ENCODE measurements at regions not wholly inside any gene's neighbourhood (a gene's known extent, or its start where the extent isn't known, plus 50 kb on each side); places are given as distances from the start of the nearest gene placed in this dataset.

DNA sequence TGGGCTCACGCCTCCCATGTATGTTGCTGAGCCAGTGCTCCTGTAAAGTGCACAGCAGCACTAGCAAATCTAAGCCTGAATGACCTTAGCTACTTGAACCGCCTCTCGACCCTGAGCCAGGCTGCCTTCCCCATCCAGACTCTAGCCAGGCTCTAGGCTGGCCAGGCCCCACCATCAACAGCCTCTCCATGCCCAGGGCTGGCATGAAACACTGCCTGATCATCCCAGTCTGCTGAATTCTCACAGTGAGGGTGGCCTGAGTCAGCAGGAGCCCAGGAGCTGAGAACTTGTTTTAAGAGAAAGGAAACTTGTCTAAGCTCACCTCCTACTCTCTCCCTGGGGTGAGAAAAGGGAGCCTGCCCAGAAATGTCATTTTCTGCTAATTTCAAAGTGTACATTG, 733.3 kb downstream of the PTPRU start:
- ATAC-seq (replicated peaks; ENCODE audit: extremely low read depth, poor library complexity, severe bottlenecking): no peak
- Mint-ChIP-seq H3K36me3 (ENCODE audit: insufficient read depth) (no peaks in the 10 kb centered on the region), H3K27ac (ENCODE audit: low read depth) (no peak overlapping the region)

DNA sequence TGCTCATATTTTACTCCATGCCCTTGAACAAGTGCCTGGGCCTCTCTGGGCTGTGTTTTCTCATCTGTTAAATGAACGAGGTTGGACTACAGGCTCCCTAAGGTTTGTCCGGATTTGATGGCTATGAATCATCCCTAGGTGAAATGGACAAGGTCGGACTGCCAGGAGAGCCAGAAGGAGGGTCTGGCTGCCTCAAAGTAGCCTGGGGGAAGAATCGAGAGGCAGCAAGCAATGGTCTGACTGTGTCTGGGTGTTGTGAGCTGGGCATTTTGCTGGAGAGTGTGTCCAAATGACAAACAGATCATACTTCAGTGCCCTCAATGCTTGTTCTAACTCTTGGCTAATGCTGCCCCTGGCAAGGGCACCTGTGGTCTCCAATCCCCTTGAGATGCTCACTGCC, 730.9 kb downstream of the PTPRU start:
- H3K27ac Mint-ChIP-seq (ENCODE audit: low read depth): no peak overlapping the region
- ATAC-seq (replicated peaks; ENCODE audit: extremely low read depth, poor library complexity, severe bottlenecking): no peak
- H3K27me3 Mint-ChIP-seq: peaks cover 43% of the 10 kb centered on the region
- DNase-seq (ENCODE audit: low spot score in 2 of 2): no peak
- no peak overlapping the region for H3K4me3 Mint-ChIP-seq
- no peaks in the 10 kb centered on the region for H3K4me1 Mint-ChIP-seq
- H3K36me3 Mint-ChIP-seq (ENCODE audit: insufficient read depth): no peaks in the 10 kb centered on the region
- peaks cover 8% of the 10 kb centered on the region for H3K9me3 Mint-ChIP-seq

More for the DNA sequence above, 733.3 kb downstream of the PTPRU start:
- no peak for DNase-seq (ENCODE audit: low spot score in 2 of 2)
- Mint-ChIP-seq H3K9me3 (peaks cover 14% of the 10 kb centered on the region), H3K4me3 (no peak overlapping the region), H3K4me1 (no peaks in the 10 kb centered on the region), H3K27me3 (peaks cover 42% of the 10 kb centered on the region)

- Mint-ChIP-seq H3K9me3 (peaks cover 7% of the 10 kb centered on the region), H3K27me3 (peaks cover 43% of the 10 kb centered on the region), H3K4me3 (no peak overlapping the region), H3K36me3 (ENCODE audit: insufficient read depth) (no peaks in the 10 kb centered on the region), H3K27ac (ENCODE audit: low read depth) (no peak overlapping the region), H3K4me1 (no peaks in the 10 kb centered on the region)
- no peak for DNase-seq (ENCODE audit: low spot score in 2 of 2)
- ATAC-seq (replicated peaks; ENCODE audit: extremely low read depth, poor library complexity, severe bottlenecking): no peak
Measured at GRCh38 chr1:29966526-29967045, 730.3 kb downstream of the PTPRU start.

DNA sequence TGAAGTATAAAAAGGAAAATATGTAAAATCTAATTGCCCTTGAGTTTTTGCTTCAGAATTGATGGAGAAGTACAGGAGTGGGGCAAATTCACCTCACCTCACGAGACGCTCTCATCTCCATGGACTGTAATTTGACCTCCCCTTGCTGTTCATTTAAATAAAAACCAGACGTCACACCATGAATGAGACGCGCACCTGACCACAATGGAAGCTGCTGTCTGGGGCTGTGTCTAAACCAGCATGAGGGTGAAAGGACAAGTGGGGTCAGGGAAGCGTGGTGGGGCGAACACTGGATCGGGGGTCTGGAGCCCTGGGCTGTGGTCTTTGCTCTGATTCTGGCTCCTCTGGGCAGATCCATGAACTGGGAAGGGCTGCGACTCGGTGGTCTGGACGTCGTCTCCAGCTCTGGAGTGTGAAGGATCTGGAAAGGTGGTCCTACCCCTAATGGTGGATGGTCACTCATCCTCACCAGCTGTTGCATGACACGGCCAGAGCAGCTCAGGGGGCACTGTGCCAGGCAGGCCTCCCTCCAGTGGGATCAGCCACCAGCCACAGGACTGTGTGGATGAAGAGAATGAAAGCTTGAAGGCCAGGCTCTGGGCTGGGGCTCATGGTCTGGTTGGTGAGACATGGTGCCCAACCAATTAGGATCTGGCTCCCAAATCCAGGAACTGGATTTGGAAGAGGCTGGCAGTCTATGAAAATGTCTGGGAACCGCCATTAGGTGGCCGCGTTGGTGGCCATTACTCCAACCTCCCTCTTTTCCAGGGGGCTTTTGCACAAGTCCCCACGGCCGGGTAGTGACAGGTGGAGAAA, 728.6 kb downstream of the PTPRU start:
- Mint-ChIP-seq H3K27ac (ENCODE audit: low read depth) (no peak overlapping the region), H3K4me1 (no peaks in the 10 kb centered on the region), H3K36me3 (ENCODE audit: insufficient read depth) (no peaks in the 10 kb centered on the region), H3K4me3 (no peak overlapping the region), H3K9me3 (no peaks in the 10 kb centered on the region), H3K27me3 (peaks cover 36% of the 10 kb centered on the region)
- DNase-seq (ENCODE audit: low spot score in 2 of 2) (no peak), ATAC-seq (replicated peaks; ENCODE audit: extremely low read depth, poor library complexity, severe bottlenecking) (no peak)

GRCh38 chr1:29963946-29964345, 727.6 kb downstream of the PTPRU start:
- DNase-seq (ENCODE audit: low spot score in 2 of 2) (no peak), ATAC-seq (replicated peaks; ENCODE audit: extremely low read depth, poor library complexity, severe bottlenecking) (no peak)
- Mint-ChIP-seq H3K36me3 (ENCODE audit: insufficient read depth) (no peaks in the 10 kb centered on the region), H3K27ac (ENCODE audit: low read depth) (no peak overlapping the region), H3K27me3 (peaks cover 40% of the 10 kb centered on the region), H3K4me1 (no peaks in the 10 kb centered on the region), H3K4me3 (no peak overlapping the region), H3K9me3 (no peaks in the 10 kb centered on the region)

DNA sequence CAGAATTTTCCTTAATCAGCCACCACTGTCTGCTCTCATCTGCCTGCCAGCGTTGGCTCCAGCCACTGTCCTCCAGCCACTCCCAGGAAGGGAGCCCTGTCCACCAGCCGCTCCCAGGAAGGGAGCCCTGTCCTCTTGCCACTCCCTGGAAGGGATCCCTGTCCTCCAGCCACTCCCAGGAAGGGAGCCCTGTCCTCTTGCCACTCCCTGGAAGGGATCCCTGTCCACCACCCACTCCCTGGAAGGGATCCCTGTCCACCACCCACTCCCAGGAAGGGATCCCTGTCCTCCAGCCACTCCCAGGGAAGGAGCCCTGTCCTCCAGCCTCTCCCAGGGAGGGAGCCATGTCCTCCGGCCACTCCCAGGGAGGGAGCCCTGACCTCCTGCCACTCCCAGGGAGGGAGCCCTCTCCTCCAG, 726.5 kb downstream of the PTPRU start:
- ATAC-seq (replicated peaks; ENCODE audit: extremely low read depth, poor library complexity, severe bottlenecking): no peak
- Mint-ChIP-seq H3K27ac (ENCODE audit: low read depth) (no peak overlapping the region), H3K4me1 (no peaks in the 10 kb centered on the region), H3K36me3 (ENCODE audit: insufficient read depth) (no peaks in the 10 kb centered on the region), H3K4me3 (no peak overlapping the region), H3K9me3 (no peaks in the 10 kb centered on the region), H3K27me3 (peaks cover 40% of the 10 kb centered on the region)
- no peak for DNase-seq (ENCODE audit: low spot score in 2 of 2)

DNA sequence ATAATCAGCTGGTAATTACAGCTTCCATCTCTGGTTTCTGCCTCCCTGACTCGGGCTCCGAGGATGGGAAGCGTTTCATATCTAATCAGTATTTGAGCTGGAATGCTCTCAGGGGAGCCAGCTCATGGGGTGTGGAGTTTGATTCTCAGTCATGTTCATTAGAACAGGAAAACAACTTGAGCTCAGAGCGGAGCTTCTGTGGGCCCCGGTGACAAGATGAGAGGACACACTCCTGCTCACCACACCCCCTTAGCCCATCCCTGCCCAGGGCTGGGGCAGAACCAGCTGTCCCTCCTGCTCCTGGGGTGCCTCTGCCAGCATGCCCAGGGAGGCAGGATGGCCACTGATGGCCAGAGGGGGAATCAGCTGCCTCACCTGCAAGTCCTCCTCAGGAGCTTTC, 726.0 kb downstream of the PTPRU start:
- Mint-ChIP-seq H3K27me3 (peaks cover 40% of the 10 kb centered on the region), H3K36me3 (ENCODE audit: insufficient read depth) (no peaks in the 10 kb centered on the region), H3K27ac (ENCODE audit: low read depth) (no peak overlapping the region), H3K9me3 (no peaks in the 10 kb centered on the region), H3K4me3 (no peak overlapping the region), H3K4me1 (no peaks in the 10 kb centered on the region)
- DNase-seq (ENCODE audit: low spot score in 2 of 2): no peak
- no peak for ATAC-seq (replicated peaks; ENCODE audit: extremely low read depth, poor library complexity, severe bottlenecking)

DNA sequence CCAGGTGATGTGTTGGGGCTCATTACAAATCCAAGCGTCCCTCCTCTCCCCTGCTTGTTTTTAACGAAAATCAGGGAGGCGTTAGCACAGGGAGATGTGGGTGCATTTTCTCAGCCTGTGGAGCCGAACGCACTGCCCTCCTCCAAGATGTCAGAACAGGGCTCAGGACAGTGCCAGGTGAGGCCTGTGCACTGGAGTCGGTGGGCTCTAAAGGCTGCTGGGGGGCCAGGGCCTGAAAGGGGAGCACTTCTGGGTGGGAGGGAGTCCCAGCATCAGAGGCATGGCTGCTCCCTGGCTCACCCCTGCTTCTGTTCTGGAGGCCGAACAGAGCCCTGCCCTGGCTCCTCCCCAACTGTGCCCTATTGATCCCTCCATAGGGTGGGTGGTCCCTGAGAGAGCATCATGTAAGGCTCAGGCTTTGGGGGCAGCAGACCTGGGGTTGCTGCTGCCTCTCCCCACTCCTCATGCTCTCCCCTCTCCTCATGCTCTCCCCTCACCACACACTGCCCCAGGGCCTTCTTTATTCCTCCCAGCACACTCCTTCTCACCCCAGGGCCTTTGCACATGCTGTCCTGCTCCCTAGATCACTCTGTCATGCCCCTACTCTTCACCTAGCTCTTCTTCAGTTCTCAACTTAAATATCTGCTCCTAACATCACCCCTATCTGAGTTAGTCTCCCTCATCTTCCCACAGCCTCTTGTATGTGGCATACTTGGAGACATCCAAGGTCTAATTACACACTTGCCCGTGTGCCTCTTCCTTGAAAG, 725.2 kb downstream of the PTPRU start:
- Mint-ChIP-seq H3K27ac (ENCODE audit: low read depth) (no peak overlapping the region), H3K9me3 (no peaks in the 10 kb centered on the region), H3K4me1 (no peaks in the 10 kb centered on the region), H3K36me3 (ENCODE audit: insufficient read depth) (no peaks in the 10 kb centered on the region), H3K4me3 (no peak overlapping the region), H3K27me3 (peaks cover 47% of the 10 kb centered on the region)
- DNase-seq (ENCODE audit: low spot score in 2 of 2) (no peak), ATAC-seq (replicated peaks; ENCODE audit: extremely low read depth, poor library complexity, severe bottlenecking) (no peak)

DNA sequence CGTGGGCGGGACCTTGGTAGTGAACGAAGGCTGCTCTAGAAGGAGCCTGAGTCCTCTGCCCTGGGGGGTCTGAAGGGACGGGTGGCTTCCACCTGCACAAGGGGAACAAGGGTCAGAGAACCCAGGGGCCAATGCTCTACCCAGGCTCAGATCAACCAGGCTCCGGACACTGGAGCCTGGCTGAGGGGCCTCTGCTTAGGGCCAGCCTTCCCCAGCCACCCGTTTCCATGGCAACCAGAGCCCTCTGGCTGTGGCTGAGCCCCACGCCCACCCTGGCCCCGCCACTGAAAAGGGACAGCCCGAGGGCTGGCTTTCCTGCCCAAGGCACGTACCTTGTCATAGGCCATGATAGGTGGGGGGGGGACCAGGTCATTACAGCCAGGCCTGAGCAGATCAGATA, 724.6 kb downstream of the PTPRU start:
- DNase-seq (ENCODE audit: low spot score in 2 of 2) (no peak), ATAC-seq (replicated peaks; ENCODE audit: extremely low read depth, poor library complexity, severe bottlenecking) (no peak)
- Mint-ChIP-seq H3K27ac (ENCODE audit: low read depth) (no peak overlapping the region), H3K9me3 (no peaks in the 10 kb centered on the region), H3K27me3 (peaks cover 45% of the 10 kb centered on the region), H3K4me1 (no peaks in the 10 kb centered on the region), H3K4me3 (no peak overlapping the region), H3K36me3 (ENCODE audit: insufficient read depth) (no peaks in the 10 kb centered on the region)

- no peaks in the 10 kb centered on the region for H3K9me3 Mint-ChIP-seq
- DNase-seq (ENCODE audit: low spot score in 2 of 2) (no peak), ATAC-seq (replicated peaks; ENCODE audit: extremely low read depth, poor library complexity, severe bottlenecking) (no peak)
- H3K4me1 Mint-ChIP-seq: no peaks in the 10 kb centered on the region
- no peak overlapping the region for H3K27ac Mint-ChIP-seq (ENCODE audit: low read depth)
- no peak overlapping the region for H3K4me3 Mint-ChIP-seq
- H3K27me3 Mint-ChIP-seq: peaks cover 42% of the 10 kb centered on the region
- H3K36me3 Mint-ChIP-seq (ENCODE audit: insufficient read depth): no peaks in the 10 kb centered on the region
Measured at GRCh38 chr1:29960156-29960755, 723.9 kb downstream of the PTPRU start.

GRCh38 chr1:29959356-29959755, 723.0 kb downstream of the PTPRU start:
- DNase-seq (ENCODE audit: low spot score in 2 of 2): no peak
- Mint-ChIP-seq H3K27me3 (peaks cover 51% of the 10 kb centered on the region), H3K9me3 (no peaks in the 10 kb centered on the region), H3K27ac (ENCODE audit: low read depth) (no peak overlapping the region), H3K4me3 (no peak overlapping the region), H3K36me3 (ENCODE audit: insufficient read depth) (no peaks in the 10 kb centered on the region), H3K4me1 (no peaks in the 10 kb centered on the region)
- no peak for ATAC-seq (replicated peaks; ENCODE audit: extremely low read depth, poor library complexity, severe bottlenecking)

DNA sequence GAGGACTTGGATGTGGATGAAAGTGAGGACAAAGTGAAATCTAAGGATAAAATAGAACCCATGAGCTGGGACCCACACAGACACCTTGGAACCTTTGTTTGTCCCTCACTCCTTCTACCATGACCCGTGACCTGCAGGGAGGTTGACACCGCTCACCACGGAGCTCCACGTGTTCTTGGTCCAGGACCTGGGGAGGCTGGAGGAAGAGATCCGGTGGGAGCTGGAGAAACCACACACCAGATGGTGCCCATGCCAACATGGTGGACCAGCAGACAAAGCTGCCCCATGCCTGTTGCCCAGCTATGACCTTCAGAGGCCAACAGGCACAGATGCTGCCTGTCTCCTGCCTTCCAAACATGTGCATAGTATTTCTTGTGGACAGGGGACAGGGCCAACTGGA, 721.9 kb downstream of the PTPRU start:
- no peaks in the 10 kb centered on the region for H3K4me1 Mint-ChIP-seq
- no peak overlapping the region for H3K27ac Mint-ChIP-seq (ENCODE audit: low read depth)
- DNase-seq (ENCODE audit: low spot score in 2 of 2) (no peak), ATAC-seq (replicated peaks; ENCODE audit: extremely low read depth, poor library complexity, severe bottlenecking) (no peak)
- no peaks in the 10 kb centered on the region for H3K9me3 Mint-ChIP-seq
- H3K27me3 Mint-ChIP-seq: peaks cover 52% of the 10 kb centered on the region
- no peaks in the 10 kb centered on the region for H3K36me3 Mint-ChIP-seq (ENCODE audit: insufficient read depth)
- no peak overlapping the region for H3K4me3 Mint-ChIP-seq
